ENCODE measurements at regions not wholly inside any gene's neighbourhood (a gene's known extent, or its start where the extent isn't known, plus 50 kb on each side); places are given as distances from the start of the nearest gene placed in this dataset.

GRCh38 chr3:147007736-147008245 lies 398.6 kb downstream of the ZIC4 start:
- in situ Hi-C loops (cut with MboI; ENCODE audit: low pct_ligation_motif_present in 1 of 4, low pct_unique_long_range_greater_than_20kb in 1 of 4, low sequenced_read_pairs in 3 of 4): no loop called here
- TF ChIP-seq CTCF (IDR thresholded peaks at IDR 0.05) (no peak), POLR2AphosphoS5 (IDR thresholded peaks at IDR 0.05) (no peak), EP300 (IDR thresholded peaks at IDR 0.05; ENCODE audit: low read depth) (no peak), POLR2A (IDR thresholded peaks at IDR 0.05) (no peak)

GRCh38 chr3:147002721-147003120 lies 397.6 kb upstream of the PLSCR5 start:
- in situ Hi-C loops (cut with MboI; ENCODE audit: low pct_ligation_motif_present in 1 of 4, low pct_unique_long_range_greater_than_20kb in 1 of 4, low sequenced_read_pairs in 3 of 4): no loop called here
- no peak for TF ChIP-seq POLR2A (IDR thresholded peaks at IDR 0.05)
- TF ChIP-seq EP300 (IDR thresholded peaks at IDR 0.05; ENCODE audit: low read depth): no peak
- no peak for TF ChIP-seq POLR2AphosphoS5 (IDR thresholded peaks at IDR 0.05)
- no peak for TF ChIP-seq CTCF (IDR thresholded peaks at IDR 0.05)
- no peaks in the 10 kb centered on the region for H3K36me3 ChIP-seq
- H3K9me3 ChIP-seq: peaks cover 0 to 4% of the 10 kb centered on the region in 2 donors
- intact Hi-C loops (cut with DNase I; ENCODE audit: low total_unique reads): no loop called here
- H3K4me3 ChIP-seq: no peak overlapping the region
- WGBS, 2 donors (ENCODE audit: low coverage in 1 of 2): 78 to 94% methylated on average over 2 of the region's 2 CpGs
- H3K27me3 ChIP-seq: no peaks in the 10 kb centered on the region
- H3K27ac ChIP-seq: no peak overlapping the region
- no peaks in the 10 kb centered on the region for H3K4me1 ChIP-seq
- no peak for DNase-seq

More at GRCh38 chr3:147007736-147008245, 398.6 kb downstream of the ZIC4 start:
- H3K36me3 ChIP-seq: no peaks in the 10 kb centered on the region
- H3K27me3 ChIP-seq: no peaks in the 10 kb centered on the region
- 76 to 80% methylated on average over 2 of the region's 2 CpGs for WGBS, 2 donors (ENCODE audit: low coverage in 1 of 2)
- no peaks in the 10 kb centered on the region for H3K4me1 ChIP-seq
- no peak overlapping the region for H3K27ac ChIP-seq
- no peak for DNase-seq
- H3K4me3 ChIP-seq: no peak overlapping the region
- H3K9me3 ChIP-seq: no peaks in the 10 kb centered on the region
- intact Hi-C loops (cut with DNase I; ENCODE audit: low total_unique reads): no loop called here

GRCh38 chr3:147000274-147000673 lies 395.1 kb upstream of the PLSCR5 start:
- H3K4me1 ChIP-seq: no peaks in the 10 kb centered on the region
- H3K4me3 ChIP-seq: no peak overlapping the region
- intact Hi-C loops (cut with DNase I; ENCODE audit: low total_unique reads): no loop called here
- no peaks in the 10 kb centered on the region for H3K27me3 ChIP-seq
- TF ChIP-seq CTCF (IDR thresholded peaks at IDR 0.05) (no peak), EP300 (IDR thresholded peaks at IDR 0.05; ENCODE audit: low read depth) (no peak), POLR2A (IDR thresholded peaks at IDR 0.05) (no peak), POLR2AphosphoS5 (IDR thresholded peaks at IDR 0.05) (no peak)
- H3K36me3 ChIP-seq: no peaks in the 10 kb centered on the region
- no peak for DNase-seq
- 72 to 77% methylated on average over 2 of the region's 2 CpGs for WGBS, 2 donors (ENCODE audit: low coverage in 1 of 2)
- no peak overlapping the region for H3K27ac ChIP-seq
- in situ Hi-C loops (cut with MboI; ENCODE audit: low pct_ligation_motif_present in 1 of 4, low pct_unique_long_range_greater_than_20kb in 1 of 4, low sequenced_read_pairs in 3 of 4): no loop called here
- peaks cover 0 to 7% of the 10 kb centered on the region in 2 donors for H3K9me3 ChIP-seq

- no peak overlapping the region for H3K27ac ChIP-seq
- no peaks in the 10 kb centered on the region for H3K4me1 ChIP-seq
- H3K9me3 ChIP-seq: peaks cover 0 to 4% of the 10 kb centered on the region in 2 donors
- intact Hi-C loops (cut with DNase I; ENCODE audit: low total_unique reads): no loop called here
- DNase-seq: no peak
- H3K4me3 ChIP-seq: no peak overlapping the region
- no peaks in the 10 kb centered on the region for H3K27me3 ChIP-seq
- TF ChIP-seq CTCF (IDR thresholded peaks at IDR 0.05): no peak
- TF ChIP-seq POLR2A (IDR thresholded peaks at IDR 0.05): no peak
- TF ChIP-seq POLR2AphosphoS5 (IDR thresholded peaks at IDR 0.05): no peak
- TF ChIP-seq EP300 (IDR thresholded peaks at IDR 0.05; ENCODE audit: low read depth): no peak
- in situ Hi-C loops (cut with MboI; ENCODE audit: low pct_ligation_motif_present in 1 of 4, low pct_unique_long_range_greater_than_20kb in 1 of 4, low sequenced_read_pairs in 3 of 4): no loop called here
- no peaks in the 10 kb centered on the region for H3K36me3 ChIP-seq
- 83 to 92% methylated on average over 1 of the region's 1 CpG for WGBS, 2 donors (ENCODE audit: low coverage in 1 of 2)
These were observed 386.8 kb upstream of the PLSCR5 start for GRCh38 chr3:146991907-146992306.
